Upper lobe of left lung (tissue), 6 donors: ENCODE measurements at regions not wholly inside any gene's neighbourhood (a gene's known extent, or its start where the extent isn't known, plus 50 kb on each side); places are given as distances from the start of the nearest gene placed in this dataset.

Experiments used
- ATAC-seq, 2 donors: fragments of 200-7000 bp; cut with Tn5 transposase; one replicate each; pipeline ENCODE4 v1.9.1; 2022; ENCODE audit warnings: mild to moderate bottlenecking in 2 of 2, moderate library complexity in 2 of 2; ENCODE audit not compliant: low FRiP score in 2 of 2
- DNase-seq, 2 donors: peaks; one replicate each; pipeline ENCODE4 v3.0.0-alpha.2; 2019 to 2020
- H3K27ac ChIP-seq, 4 donors: fragments of 200-600 bp; sonication (generic); one replicate each; pipeline ENCODE4 v1.5.1; 2016 to 2019
- H3K27me3 ChIP-seq, 4 donors: fragments of 200-600 bp; sonication (generic); one replicate each; pipeline ENCODE4 v1.5.1; 2017 to 2019
- H3K36me3 ChIP-seq, 4 donors: fragments of 200-600 bp; sonication (generic); one replicate each; pipeline ENCODE4 v1.5.1; 2016 to 2019
- H3K4me1 ChIP-seq, 4 donors: fragments of 200-600 bp; sonication (generic); one replicate each; pipeline ENCODE4 v1.5.1; 2018 to 2019
- H3K4me3 ChIP-seq, 4 donors: fragments of 200-600 bp; sonication (generic); one replicate each; pipeline ENCODE4 v1.5.1; 2017 to 2019; ENCODE audit warnings: mild to moderate bottlenecking in 2 of 4, moderate library complexity in 1 of 4
- H3K9me3 ChIP-seq, 4 donors: fragments of 200-600 bp; sonication (generic); one replicate each; pipeline ENCODE4 v1.5.1; 2018 to 2019
- EP300 ChIP-seq, 4 donors: sonication (generic); formaldehyde crosslinking; IDR thresholded peaks; one replicate each; pipeline ENCODE4 v1.5.1; 2017; ENCODE audit warnings: antibody characterized with exemption in 4 of 4, control low read depth in 2 of 4
- POLR2A ChIP-seq, 4 donors: fragments of 450-650 bp; IDR thresholded peaks; one replicate each; pipeline ENCODE4 v1.5.1; 2016 to 2017; ENCODE audit warnings: antibody characterized with exemption in 4 of 4, mild to moderate bottlenecking in 2 of 4
- POLR2AphosphoS5 ChIP-seq, 2 donors: sonication (generic); formaldehyde crosslinking; IDR thresholded peaks; one replicate each; pipeline ENCODE4 v1.5.1; 2017; ENCODE audit warnings: antibody characterized with exemption in 2 of 2
- WGBS, 2 donors: methylation state at CpG; one replicate each; pipeline ENCODE4 v1.1.5; 2017 to 2018; 5-methylcytosine and 5-hydroxymethylcytosine counted together
- TF ChIP-seq, protein P1 (sequence below), 6 experiments: fragments of 450-650 bp in 4 of 6; fragments of 200-600 bp in 2 of 6; sonication (generic) in 2 of 6; IDR thresholded peaks; one replicate each; pipeline ENCODE4 v1.5.1; 2016 to 2019; ENCODE audit warnings: antibody characterized with exemption in 6 of 6
- donor health status: DM: no; HTN: no; CAD: no; lungs with moderate emphysema.
- donor health status: DM: no; HTN: yes; CAD: no; lungs with severe emphysema.

- no peaks in the 10 kb centered on the region for H3K27me3 ChIP-seq
- peaks cover 0 to 8% (median 2%) of the 10 kb centered on the region in 4 donors for H3K4me1 ChIP-seq
- peak in 1 of 2 donors; percentile 50 for DNase-seq
- H3K4me3 ChIP-seq, result no peak overlapping the region
- H3K27ac ChIP-seq, result no peak overlapping the region
- H3K36me3 ChIP-seq, result no peaks in the 10 kb centered on the region
- no peak for ATAC-seq
- TF ChIP-seq POLR2A (IDR thresholded peaks at IDR 0.05) (no peak), EP300 (IDR thresholded peaks at IDR 0.05) (no peak), POLR2AphosphoS5 (IDR thresholded peaks at IDR 0.05) (no peak)
- TF ChIP-seq, protein P1, sequence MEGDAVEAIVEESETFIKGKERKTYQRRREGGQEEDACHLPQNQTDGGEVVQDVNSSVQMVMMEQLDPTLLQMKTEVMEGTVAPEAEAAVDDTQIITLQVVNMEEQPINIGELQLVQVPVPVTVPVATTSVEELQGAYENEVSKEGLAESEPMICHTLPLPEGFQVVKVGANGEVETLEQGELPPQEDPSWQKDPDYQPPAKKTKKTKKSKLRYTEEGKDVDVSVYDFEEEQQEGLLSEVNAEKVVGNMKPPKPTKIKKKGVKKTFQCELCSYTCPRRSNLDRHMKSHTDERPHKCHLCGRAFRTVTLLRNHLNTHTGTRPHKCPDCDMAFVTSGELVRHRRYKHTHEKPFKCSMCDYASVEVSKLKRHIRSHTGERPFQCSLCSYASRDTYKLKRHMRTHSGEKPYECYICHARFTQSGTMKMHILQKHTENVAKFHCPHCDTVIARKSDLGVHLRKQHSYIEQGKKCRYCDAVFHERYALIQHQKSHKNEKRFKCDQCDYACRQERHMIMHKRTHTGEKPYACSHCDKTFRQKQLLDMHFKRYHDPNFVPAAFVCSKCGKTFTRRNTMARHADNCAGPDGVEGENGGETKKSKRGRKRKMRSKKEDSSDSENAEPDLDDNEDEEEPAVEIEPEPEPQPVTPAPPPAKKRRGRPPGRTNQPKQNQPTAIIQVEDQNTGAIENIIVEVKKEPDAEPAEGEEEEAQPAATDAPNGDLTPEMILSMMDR (IDR thresholded peaks at IDR 0.05), result no peak
- no peaks in the 10 kb centered on the region for H3K9me3 ChIP-seq
- WGBS, 2 donors, result 80 to 90% methylated on average over 17 of the region's 17 CpGs
Observed at GRCh38 chr18:76579301-76579695, 84.3 kb upstream of the ZNF516 start.

GRCh38 chr18:76578571-76579300 lies 83.7 kb upstream of the ZNF516 start:
- 29 to 39% methylated on average over 25 to 27 of the region's 39 CpGs for WGBS, 2 donors

DNA sequence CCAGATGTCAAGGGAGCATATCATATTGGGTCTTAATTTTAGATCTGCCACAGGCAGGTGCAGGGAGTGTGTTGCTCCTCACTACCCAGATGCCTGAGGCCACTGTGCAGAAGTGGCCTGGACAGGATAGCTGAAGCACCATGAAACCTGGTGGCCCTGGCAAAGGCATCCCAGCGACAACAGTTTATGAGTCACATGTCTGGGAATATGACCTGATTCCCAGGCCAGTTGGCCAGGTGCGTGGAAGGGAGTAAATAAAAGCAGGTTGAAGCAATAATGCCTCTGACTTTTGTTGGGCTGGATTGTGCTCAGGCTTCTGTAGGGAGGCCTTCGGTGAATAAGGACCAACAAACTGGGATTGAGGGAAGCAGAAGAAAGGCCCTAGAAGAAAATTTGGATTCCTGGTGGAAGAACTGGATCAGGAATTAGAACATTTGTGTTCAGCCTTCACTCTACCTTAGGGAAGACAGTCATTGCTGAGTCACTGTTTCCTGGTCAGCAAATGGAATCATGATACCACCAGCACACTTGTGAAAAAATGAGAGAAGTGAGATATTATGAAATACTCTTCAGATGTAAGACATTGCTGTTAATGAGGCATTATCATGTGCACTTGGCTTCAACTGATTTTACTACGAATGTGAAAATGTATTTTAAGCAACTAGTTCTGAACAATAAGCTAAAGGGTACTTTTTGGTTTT lies 78.4 kb upstream of the ZNF516 start:
- TF ChIP-seq, protein P1 (IDR thresholded peaks at IDR 0.05), result no peak
- TF ChIP-seq EP300 (IDR thresholded peaks at IDR 0.05), result peak in 1 of 4 donors; percentile 12
- no peak for TF ChIP-seq POLR2A (IDR thresholded peaks at IDR 0.05)
- 81 to 85% methylated on average over 4 of the region's 4 CpGs for WGBS, 2 donors
- Histone ChIP-seq H3K4me3 (no peak overlapping the region), H3K9me3 (no peaks in the 10 kb centered on the region), H3K36me3 (no peaks in the 10 kb centered on the region), H3K27ac (no peak overlapping the region), H3K27me3 (no peaks in the 10 kb centered on the region), H3K4me1 (peaks cover 0 to 8% (median 0%) of the 10 kb centered on the region in 4 donors)
- DNase-seq, result no peak
- peak in 1 of 2 donors; percentile 75 for ATAC-seq

More at GRCh38 chr18:76578571-76579300, 83.7 kb upstream of the ZNF516 start:
- Histone ChIP-seq H3K27ac (no peak overlapping the region), H3K4me1 (peaks cover 0 to 8% (median 2%) of the 10 kb centered on the region in 4 donors), H3K27me3 (no peaks in the 10 kb centered on the region), H3K9me3 (no peaks in the 10 kb centered on the region), H3K4me3 (no peak overlapping the region), H3K36me3 (no peaks in the 10 kb centered on the region)
- TF ChIP-seq EP300 (IDR thresholded peaks at IDR 0.05) (no peak), POLR2AphosphoS5 (IDR thresholded peaks at IDR 0.05) (no peak), POLR2A (IDR thresholded peaks at IDR 0.05) (no peak)
- TF ChIP-seq, protein P1 (IDR thresholded peaks at IDR 0.05), result no peak
- DNase-seq (peak in 1 of 2 donors; percentile 64), ATAC-seq (peak in 1 of 2 donors; percentile 26)

DNA sequence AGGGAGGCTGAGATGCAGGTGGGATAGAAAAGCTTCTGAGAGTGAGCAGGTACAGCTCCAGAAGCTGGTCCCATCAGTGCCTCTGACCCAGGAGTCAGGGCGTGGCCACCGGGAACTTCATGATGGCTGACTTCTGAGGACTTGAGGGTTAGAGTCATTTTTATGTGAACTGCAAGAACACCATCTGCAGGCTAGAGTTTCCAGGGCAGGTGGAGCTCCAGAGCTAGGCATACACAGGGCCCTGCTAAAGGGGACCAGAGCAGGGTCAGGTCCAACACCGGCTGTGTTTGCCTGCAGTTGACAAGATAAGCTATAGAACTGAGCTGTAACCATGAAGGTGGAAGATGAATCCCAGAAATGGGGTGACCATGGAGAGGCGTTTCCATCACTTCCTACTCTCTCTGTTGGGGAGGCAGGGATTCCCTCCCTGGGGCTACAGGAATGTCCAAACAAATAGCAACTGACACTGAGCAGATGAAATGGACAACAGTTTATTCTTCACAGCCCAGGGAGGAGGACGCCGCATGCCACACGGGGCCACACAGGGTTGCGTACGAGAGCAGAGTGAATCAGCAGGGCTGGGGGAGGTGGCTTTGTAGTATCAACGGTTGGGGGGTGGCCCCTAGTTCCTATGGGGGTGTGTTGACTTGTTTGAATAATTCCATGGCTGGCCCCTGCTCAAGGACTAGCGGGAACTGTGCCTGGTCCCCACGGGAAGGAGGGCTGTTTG lies 77.6 kb upstream of the ZNF516 start:
- TF ChIP-seq, protein P1 (IDR thresholded peaks at IDR 0.05), result no peak
- TF ChIP-seq EP300 (IDR thresholded peaks at IDR 0.05), result no peak
- no peak for TF ChIP-seq POLR2A (IDR thresholded peaks at IDR 0.05)
- TF ChIP-seq POLR2AphosphoS5 (IDR thresholded peaks at IDR 0.05), result no peak
- Histone ChIP-seq H3K36me3 (no peaks in the 10 kb centered on the region), H3K27ac (no peak overlapping the region), H3K4me1 (peaks cover 0 to 6% (median 0%) of the 10 kb centered on the region in 4 donors), H3K4me3 (no peak overlapping the region), H3K9me3 (no peaks in the 10 kb centered on the region), H3K27me3 (no peaks in the 10 kb centered on the region)
- DNase-seq (no peak), ATAC-seq (no peak)
- WGBS, 2 donors, result 81 to 84% methylated on average over 10 to 11 of the region's 12 CpGs
